ENCODE measurements at regions not wholly inside any gene's neighbourhood (a gene's known extent, or its start where the extent isn't known, plus 50 kb on each side); places are given as distances from the start of the nearest gene placed in this dataset.

GRCh38 chr5:7192016-7192415 is 203.9 kb upstream of the ADCY2 start:
- no peaks in the 10 kb centered on the region for H3K4me1 ChIP-seq (ENCODE audit: control insufficient read depth, insufficient read depth, low read length)
- H3K27me3 ChIP-seq (ENCODE audit: control insufficient read depth, insufficient read depth, low read length, poor library complexity, severe bottlenecking) = no peaks in the 10 kb centered on the region
- H3K27ac ChIP-seq (ENCODE audit: insufficient read depth, low read depth, low read length, poor library complexity, severe bottlenecking) = no peak overlapping the region
- WGBS, 2 experiments = 93 to 96% methylated on average over 3 of the region's 3 CpGs
- H3K9me3 ChIP-seq (ENCODE audit: control insufficient read depth, low read length) = no peaks in the 10 kb centered on the region
- no peak overlapping the region for H3K4me3 ChIP-seq (ENCODE audit: insufficient read depth, low read depth, low read length)
- no peaks in the 10 kb centered on the region for H3K36me3 ChIP-seq (ENCODE audit: control insufficient read depth, insufficient read depth, low read length)

GRCh38 chr5:7202846-7203245 is 193.1 kb upstream of the ADCY2 start:
- Histone ChIP-seq H3K4me3 (ENCODE audit: insufficient read depth, low read depth, low read length) (no peak overlapping the region), H3K9me3 (ENCODE audit: control insufficient read depth, low read length) (no peaks in the 10 kb centered on the region), H3K27ac (ENCODE audit: insufficient read depth, low read depth, low read length, poor library complexity, severe bottlenecking) (no peak overlapping the region), H3K36me3 (ENCODE audit: control insufficient read depth, insufficient read depth, low read length) (no peaks in the 10 kb centered on the region), H3K4me1 (ENCODE audit: control insufficient read depth, insufficient read depth, low read length) (no peaks in the 10 kb centered on the region), H3K27me3 (ENCODE audit: control insufficient read depth, insufficient read depth, low read length, poor library complexity, severe bottlenecking) (no peaks in the 10 kb centered on the region)
- WGBS, 2 experiments = 89 to 100% methylated on average over 1 of the region's 1 CpG

GRCh38 chr5:7207979-7208378 is 188.0 kb upstream of the ADCY2 start:
- H3K27ac ChIP-seq (ENCODE audit: insufficient read depth, low read depth, low read length, poor library complexity, severe bottlenecking) = no peak overlapping the region
- no peaks in the 10 kb centered on the region for H3K36me3 ChIP-seq (ENCODE audit: control insufficient read depth, insufficient read depth, low read length)
- H3K4me1 ChIP-seq (ENCODE audit: control insufficient read depth, insufficient read depth, low read length) = no peaks in the 10 kb centered on the region
- no peak overlapping the region for H3K4me3 ChIP-seq (ENCODE audit: insufficient read depth, low read depth, low read length)
- 92 to 97% methylated on average over 2 of the region's 2 CpGs for WGBS, 2 experiments
- no peaks in the 10 kb centered on the region for H3K27me3 ChIP-seq (ENCODE audit: control insufficient read depth, insufficient read depth, low read length, poor library complexity, severe bottlenecking)
- H3K9me3 ChIP-seq (ENCODE audit: control insufficient read depth, low read length) = no peaks in the 10 kb centered on the region

GRCh38 chr5:7208938-7209337 is 187.0 kb upstream of the ADCY2 start:
- 91 to 93% methylated on average over 5 of the region's 5 CpGs for WGBS, 2 experiments
- H3K4me3 ChIP-seq (ENCODE audit: insufficient read depth, low read depth, low read length) = no peak overlapping the region
- H3K9me3 ChIP-seq (ENCODE audit: control insufficient read depth, low read length) = no peaks in the 10 kb centered on the region
- no peak overlapping the region for H3K27ac ChIP-seq (ENCODE audit: insufficient read depth, low read depth, low read length, poor library complexity, severe bottlenecking)
- no peaks in the 10 kb centered on the region for H3K4me1 ChIP-seq (ENCODE audit: control insufficient read depth, insufficient read depth, low read length)
- H3K27me3 ChIP-seq (ENCODE audit: control insufficient read depth, insufficient read depth, low read length, poor library complexity, severe bottlenecking) = no peaks in the 10 kb centered on the region
- no peaks in the 10 kb centered on the region for H3K36me3 ChIP-seq (ENCODE audit: control insufficient read depth, insufficient read depth, low read length)

- H3K27ac ChIP-seq (ENCODE audit: insufficient read depth, low read depth, low read length, poor library complexity, severe bottlenecking) = no peak overlapping the region
- no peaks in the 10 kb centered on the region for H3K4me1 ChIP-seq (ENCODE audit: control insufficient read depth, insufficient read depth, low read length)
- H3K4me3 ChIP-seq (ENCODE audit: insufficient read depth, low read depth, low read length) = no peak overlapping the region
- H3K9me3 ChIP-seq (ENCODE audit: control insufficient read depth, low read length) = no peaks in the 10 kb centered on the region
- no peaks in the 10 kb centered on the region for H3K27me3 ChIP-seq (ENCODE audit: control insufficient read depth, insufficient read depth, low read length, poor library complexity, severe bottlenecking)
- H3K36me3 ChIP-seq (ENCODE audit: control insufficient read depth, insufficient read depth, low read length) = no peaks in the 10 kb centered on the region
These were observed 186.3 kb upstream of the ADCY2 start for GRCh38 chr5:7209658-7210057.

- Histone ChIP-seq H3K27me3 (ENCODE audit: control insufficient read depth, insufficient read depth, low read length, poor library complexity, severe bottlenecking) (no peaks in the 10 kb centered on the region), H3K4me3 (ENCODE audit: insufficient read depth, low read depth, low read length) (no peak overlapping the region), H3K4me1 (ENCODE audit: control insufficient read depth, insufficient read depth, low read length) (no peaks in the 10 kb centered on the region), H3K27ac (ENCODE audit: insufficient read depth, low read depth, low read length, poor library complexity, severe bottlenecking) (no peak overlapping the region), H3K36me3 (ENCODE audit: control insufficient read depth, insufficient read depth, low read length) (no peaks in the 10 kb centered on the region), H3K9me3 (ENCODE audit: control insufficient read depth, low read length) (no peaks in the 10 kb centered on the region)
- WGBS, 2 experiments = 91 to 94% methylated on average over 2 of the region's 2 CpGs
These were observed 185.4 kb upstream of the ADCY2 start for GRCh38 chr5:7210549-7210948.

GRCh38 chr5:7213525-7213924 is 182.4 kb upstream of the ADCY2 start:
- H3K36me3 ChIP-seq (ENCODE audit: control insufficient read depth, insufficient read depth, low read length) = no peaks in the 10 kb centered on the region
- H3K4me1 ChIP-seq (ENCODE audit: control insufficient read depth, insufficient read depth, low read length) = no peaks in the 10 kb centered on the region
- WGBS, 2 experiments = 97 to 99% methylated on average over 5 of the region's 5 CpGs

GRCh38 chr5:7214906-7215416 is 181.0 kb upstream of the ADCY2 start:
- H3K27me3 ChIP-seq (ENCODE audit: control insufficient read depth, insufficient read depth, low read length, poor library complexity, severe bottlenecking) = no peaks in the 10 kb centered on the region
- WGBS, 2 experiments = 89 to 92% methylated on average over 4 to 6 of the region's 7 CpGs
- no peaks in the 10 kb centered on the region for H3K9me3 ChIP-seq (ENCODE audit: control insufficient read depth, low read length)
- no peaks in the 10 kb centered on the region for H3K36me3 ChIP-seq (ENCODE audit: control insufficient read depth, insufficient read depth, low read length)
- H3K4me3 ChIP-seq (ENCODE audit: insufficient read depth, low read depth, low read length) = no peak overlapping the region
- H3K27ac ChIP-seq (ENCODE audit: insufficient read depth, low read depth, low read length, poor library complexity, severe bottlenecking) = no peak overlapping the region
- H3K4me1 ChIP-seq (ENCODE audit: control insufficient read depth, insufficient read depth, low read length) = no peaks in the 10 kb centered on the region

More at GRCh38 chr5:7213525-7213924, 182.4 kb upstream of the ADCY2 start:
- Histone ChIP-seq H3K4me3 (ENCODE audit: insufficient read depth, low read depth, low read length) (no peak overlapping the region), H3K27ac (ENCODE audit: insufficient read depth, low read depth, low read length, poor library complexity, severe bottlenecking) (no peak overlapping the region), H3K9me3 (ENCODE audit: control insufficient read depth, low read length) (no peaks in the 10 kb centered on the region), H3K27me3 (ENCODE audit: control insufficient read depth, insufficient read depth, low read length, poor library complexity, severe bottlenecking) (no peaks in the 10 kb centered on the region)

GRCh38 chr5:7218141-7218540 is 177.8 kb upstream of the ADCY2 start:
- no peaks in the 10 kb centered on the region for H3K27me3 ChIP-seq (ENCODE audit: control insufficient read depth, insufficient read depth, low read length, poor library complexity, severe bottlenecking)
- no peaks in the 10 kb centered on the region for H3K36me3 ChIP-seq (ENCODE audit: control insufficient read depth, insufficient read depth, low read length)
- H3K4me3 ChIP-seq (ENCODE audit: insufficient read depth, low read depth, low read length) = no peak overlapping the region
- no peaks in the 10 kb centered on the region for H3K4me1 ChIP-seq (ENCODE audit: control insufficient read depth, insufficient read depth, low read length)
- WGBS, 2 experiments = 92 to 100% methylated on average over 1 to 2 of the region's 2 CpGs
- no peak overlapping the region for H3K27ac ChIP-seq (ENCODE audit: insufficient read depth, low read depth, low read length, poor library complexity, severe bottlenecking)
- no peaks in the 10 kb centered on the region for H3K9me3 ChIP-seq (ENCODE audit: control insufficient read depth, low read length)

- H3K27ac ChIP-seq (ENCODE audit: insufficient read depth, low read depth, low read length, poor library complexity, severe bottlenecking) = no peak overlapping the region
- no peak overlapping the region for H3K4me3 ChIP-seq (ENCODE audit: insufficient read depth, low read depth, low read length)
- H3K9me3 ChIP-seq (ENCODE audit: control insufficient read depth, low read length) = no peaks in the 10 kb centered on the region
- WGBS, 2 experiments = 89 to 97% methylated on average over 4 of the region's 4 CpGs
- no peaks in the 10 kb centered on the region for H3K36me3 ChIP-seq (ENCODE audit: control insufficient read depth, insufficient read depth, low read length)
- H3K4me1 ChIP-seq (ENCODE audit: control insufficient read depth, insufficient read depth, low read length) = no peaks in the 10 kb centered on the region
- H3K27me3 ChIP-seq (ENCODE audit: control insufficient read depth, insufficient read depth, low read length, poor library complexity, severe bottlenecking) = no peaks in the 10 kb centered on the region
These were observed 175.8 kb upstream of the ADCY2 start for GRCh38 chr5:7220156-7220555.

- no peak overlapping the region for H3K4me3 ChIP-seq (ENCODE audit: insufficient read depth, low read depth, low read length)
- no peak overlapping the region for H3K27ac ChIP-seq (ENCODE audit: insufficient read depth, low read depth, low read length, poor library complexity, severe bottlenecking)
- H3K9me3 ChIP-seq (ENCODE audit: control insufficient read depth, low read length) = no peaks in the 10 kb centered on the region
- H3K36me3 ChIP-seq (ENCODE audit: control insufficient read depth, insufficient read depth, low read length) = no peaks in the 10 kb centered on the region
- no peaks in the 10 kb centered on the region for H3K27me3 ChIP-seq (ENCODE audit: control insufficient read depth, insufficient read depth, low read length, poor library complexity, severe bottlenecking)
- WGBS, 2 experiments = 92 to 96% methylated on average over 3 of the region's 3 CpGs
- no peaks in the 10 kb centered on the region for H3K4me1 ChIP-seq (ENCODE audit: control insufficient read depth, insufficient read depth, low read length)
These were observed 174.9 kb upstream of the ADCY2 start for GRCh38 chr5:7221041-7221440.
